ENCODE measurements at regions not wholly inside any gene's neighbourhood (a gene's known extent, or its start where the extent isn't known, plus 50 kb on each side); places are given as distances from the start of the nearest gene placed in this dataset.
"Not testable (repeated sequence)": the region's sequence is repeated elsewhere in the genome, so short reads cannot be mapped to it uniquely, and the experiment has no call there.

GRCh38 chr4:106563637-106564036 lies 195.1 kb upstream of the GIMD1 start:
- H2BK15ac ChIP-seq (replicated peaks; ENCODE audit: low read depth); H4K5ac ChIP-seq (ENCODE audit: low read length); H3K56ac ChIP-seq (ENCODE audit: low read length); H2BK5ac ChIP-seq (ENCODE audit: low read length); H3K9ac ChIP-seq (ENCODE audit: low read length); H4K8ac ChIP-seq (ENCODE audit: low read depth, low read length); H2AK5ac ChIP-seq (ENCODE audit: low read length); H3K4ac ChIP-seq (ENCODE audit: low read depth, low read length); DNase-seq; H3K79me1 ChIP-seq (ENCODE audit: low read length); H3K36me3 ChIP-seq (ENCODE audit: control insufficient read depth, insufficient read depth, low read length); H2BK120ac ChIP-seq (ENCODE audit: low read depth, low read length); H3K4me2 ChIP-seq (ENCODE audit: low read length); H3K79me2 ChIP-seq (ENCODE audit: control insufficient read depth, insufficient read depth, low read length); H3K23ac ChIP-seq (ENCODE audit: low read length); H3K4me1 ChIP-seq (ENCODE audit: control insufficient read depth, low read depth, low read length); H3K4me3 ChIP-seq (ENCODE audit: low read length); H3K18ac ChIP-seq (ENCODE audit: low read length); H3K27me3 ChIP-seq (ENCODE audit: insufficient read depth, low read length, poor library complexity); H3K27ac ChIP-seq (ENCODE audit: low read depth, low read length): not testable (repeated sequence)
- whole genome bisulfite sequencing (ENCODE audit: extremely low coverage, insufficient coverage, low lambda C conversion rate), result no CpG with 5 or more reads among the region's 11 CpGs

- Histone ChIP-seq H4K8ac (ENCODE audit: low read depth, low read length) (no peak overlapping the region), H2BK5ac (ENCODE audit: low read length) (no peak overlapping the region), H3K4me2 (ENCODE audit: low read length) (no peak overlapping the region), H3K56ac (ENCODE audit: low read length) (no peak overlapping the region), H3K27ac (ENCODE audit: low read depth, low read length) (no peak overlapping the region), H3K18ac (ENCODE audit: low read length) (no peak overlapping the region), H3K27me3 (ENCODE audit: insufficient read depth, low read length, poor library complexity) (no peaks in the 10 kb centered on the region), H3K79me1 (ENCODE audit: low read length) (no peaks in the 10 kb centered on the region), H2AK5ac (ENCODE audit: low read length) (no peak overlapping the region), H3K23ac (ENCODE audit: low read length) (no peak overlapping the region), H3K9ac (ENCODE audit: low read length) (no peak overlapping the region), H3K4ac (ENCODE audit: low read depth, low read length) (no peak overlapping the region), H2BK15ac (replicated peaks; ENCODE audit: low read depth) (no peak overlapping the region), H3K4me3 (ENCODE audit: low read length) (no peak overlapping the region), H3K79me2 (ENCODE audit: control insufficient read depth, insufficient read depth, low read length) (no peaks in the 10 kb centered on the region), H2BK120ac (ENCODE audit: low read depth, low read length) (no peak overlapping the region), H3K4me1 (ENCODE audit: control insufficient read depth, low read depth, low read length) (no peaks in the 10 kb centered on the region), H4K5ac (ENCODE audit: low read length) (no peak overlapping the region), H3K36me3 (ENCODE audit: control insufficient read depth, insufficient read depth, low read length) (no peaks in the 10 kb centered on the region)
- no CpG with 5 or more reads among the region's 2 CpGs for WGBS (ENCODE audit: extremely low coverage, insufficient coverage, low lambda C conversion rate)
- no peak for DNase-seq
Observed at GRCh38 chr4:106551724-106552123, 183.1 kb upstream of the GIMD1 start.

- no peaks in the 10 kb centered on the region for H3K36me3 ChIP-seq (ENCODE audit: control insufficient read depth, insufficient read depth, low read length)
Observed at GRCh38 chr4:106548446-106549044, 180.0 kb upstream of the GIMD1 start.

GRCh38 chr4:106546370-106546769 lies 177.8 kb upstream of the GIMD1 start:
- Histone ChIP-seq H3K18ac (ENCODE audit: low read length) (no peak overlapping the region), H4K5ac (ENCODE audit: low read length) (no peak overlapping the region), H3K23ac (ENCODE audit: low read length) (no peak overlapping the region), H3K4me2 (ENCODE audit: low read length) (no peak overlapping the region), H2AK5ac (ENCODE audit: low read length) (no peak overlapping the region), H3K79me2 (ENCODE audit: control insufficient read depth, insufficient read depth, low read length) (no peaks in the 10 kb centered on the region), H4K8ac (ENCODE audit: low read depth, low read length) (no peak overlapping the region), H3K36me3 (ENCODE audit: control insufficient read depth, insufficient read depth, low read length) (no peaks in the 10 kb centered on the region), H3K9ac (ENCODE audit: low read length) (no peak overlapping the region), H3K27ac (ENCODE audit: low read depth, low read length) (no peak overlapping the region), H3K56ac (ENCODE audit: low read length) (no peak overlapping the region), H2BK15ac (replicated peaks; ENCODE audit: low read depth) (no peak overlapping the region), H3K79me1 (ENCODE audit: low read length) (no peaks in the 10 kb centered on the region), H3K4ac (ENCODE audit: low read depth, low read length) (no peak overlapping the region), H2BK120ac (ENCODE audit: low read depth, low read length) (no peak overlapping the region), H3K4me1 (ENCODE audit: control insufficient read depth, low read depth, low read length) (no peaks in the 10 kb centered on the region), H3K4me3 (ENCODE audit: low read length) (no peak overlapping the region), H3K27me3 (ENCODE audit: insufficient read depth, low read length, poor library complexity) (no peaks in the 10 kb centered on the region), H2BK5ac (ENCODE audit: low read length) (no peak overlapping the region)
- no CpG with 5 or more reads among the region's 1 CpG for WGBS (ENCODE audit: extremely low coverage, insufficient coverage, low lambda C conversion rate)
- DNase-seq, result no peak

More at GRCh38 chr4:106548446-106549044, 180.0 kb upstream of the GIMD1 start:
- DNase-seq, result no peak
- Histone ChIP-seq H3K56ac (ENCODE audit: low read length) (no peak overlapping the region), H2BK120ac (ENCODE audit: low read depth, low read length) (no peak overlapping the region), H3K4me1 (ENCODE audit: control insufficient read depth, low read depth, low read length) (no peaks in the 10 kb centered on the region), H3K27ac (ENCODE audit: low read depth, low read length) (no peak overlapping the region), H2BK5ac (ENCODE audit: low read length) (no peak overlapping the region), H4K8ac (ENCODE audit: low read depth, low read length) (no peak overlapping the region), H2BK15ac (replicated peaks; ENCODE audit: low read depth) (no peak overlapping the region), H2AK5ac (ENCODE audit: low read length) (no peak overlapping the region), H3K4me3 (ENCODE audit: low read length) (no peak overlapping the region), H3K23ac (ENCODE audit: low read length) (no peak overlapping the region), H3K4ac (ENCODE audit: low read depth, low read length) (no peak overlapping the region), H3K4me2 (ENCODE audit: low read length) (no peak overlapping the region), H3K27me3 (ENCODE audit: insufficient read depth, low read length, poor library complexity) (no peaks in the 10 kb centered on the region), H3K9ac (ENCODE audit: low read length) (no peak overlapping the region), H3K79me1 (ENCODE audit: low read length) (no peaks in the 10 kb centered on the region), H3K18ac (ENCODE audit: low read length) (no peak overlapping the region), H4K5ac (ENCODE audit: low read length) (no peak overlapping the region), H3K79me2 (ENCODE audit: control insufficient read depth, insufficient read depth, low read length) (no peaks in the 10 kb centered on the region)
- 100% methylated on average over 1 of the region's 1 CpG for WGBS (ENCODE audit: extremely low coverage, insufficient coverage, low lambda C conversion rate)

GRCh38 chr4:106542609-106543008 lies 174.0 kb upstream of the GIMD1 start:
- H3K36me3 ChIP-seq (ENCODE audit: control insufficient read depth, insufficient read depth, low read length); H2BK5ac ChIP-seq (ENCODE audit: low read length); H3K56ac ChIP-seq (ENCODE audit: low read length); H3K4me1 ChIP-seq (ENCODE audit: control insufficient read depth, low read depth, low read length); H3K27ac ChIP-seq (ENCODE audit: low read depth, low read length); H3K79me1 ChIP-seq (ENCODE audit: low read length); H3K27me3 ChIP-seq (ENCODE audit: insufficient read depth, low read length, poor library complexity); H4K5ac ChIP-seq (ENCODE audit: low read length); H3K4me3 ChIP-seq (ENCODE audit: low read length); H2BK15ac ChIP-seq (replicated peaks; ENCODE audit: low read depth); H3K9ac ChIP-seq (ENCODE audit: low read length); H2BK120ac ChIP-seq (ENCODE audit: low read depth, low read length); H3K4me2 ChIP-seq (ENCODE audit: low read length); H3K23ac ChIP-seq (ENCODE audit: low read length); H3K18ac ChIP-seq (ENCODE audit: low read length); H4K8ac ChIP-seq (ENCODE audit: low read depth, low read length); DNase-seq; H3K4ac ChIP-seq (ENCODE audit: low read depth, low read length); H3K79me2 ChIP-seq (ENCODE audit: control insufficient read depth, insufficient read depth, low read length); H2AK5ac ChIP-seq (ENCODE audit: low read length): not testable (repeated sequence)
- WGBS (ENCODE audit: extremely low coverage, insufficient coverage, low lambda C conversion rate), result no CpG with 5 or more reads among the region's 1 CpG

GRCh38 chr4:106541253-106541652 lies 172.7 kb upstream of the GIMD1 start:
- H2BK15ac ChIP-seq (replicated peaks; ENCODE audit: low read depth), result no peak overlapping the region
- no peak overlapping the region for H2BK120ac ChIP-seq (ENCODE audit: low read depth, low read length)
- H3K36me3 ChIP-seq (ENCODE audit: control insufficient read depth, insufficient read depth, low read length), result no peaks in the 10 kb centered on the region
- H3K18ac ChIP-seq (ENCODE audit: low read length), result no peak overlapping the region
- H3K79me2 ChIP-seq (ENCODE audit: control insufficient read depth, insufficient read depth, low read length), result no peaks in the 10 kb centered on the region
- no peak overlapping the region for H3K23ac ChIP-seq (ENCODE audit: low read length)
- no peak overlapping the region for H3K4ac ChIP-seq (ENCODE audit: low read depth, low read length)
- no peak overlapping the region for H4K5ac ChIP-seq (ENCODE audit: low read length)
- no peak overlapping the region for H3K4me3 ChIP-seq (ENCODE audit: low read length)
- no peak overlapping the region for H3K27ac ChIP-seq (ENCODE audit: low read depth, low read length)
- no peaks in the 10 kb centered on the region for H3K4me1 ChIP-seq (ENCODE audit: control insufficient read depth, low read depth, low read length)
- H3K27me3 ChIP-seq (ENCODE audit: insufficient read depth, low read length, poor library complexity), result no peaks in the 10 kb centered on the region
- H2AK5ac ChIP-seq (ENCODE audit: low read length), result no peak overlapping the region
- no peak overlapping the region for H3K9ac ChIP-seq (ENCODE audit: low read length)
- H4K8ac ChIP-seq (ENCODE audit: low read depth, low read length), result no peak overlapping the region
- DNase-seq, result no peak
- no peaks in the 10 kb centered on the region for H3K79me1 ChIP-seq (ENCODE audit: low read length)
- WGBS (ENCODE audit: extremely low coverage, insufficient coverage, low lambda C conversion rate), result no CpG with 5 or more reads among the region's 2 CpGs
- no peak overlapping the region for H2BK5ac ChIP-seq (ENCODE audit: low read length)
- no peak overlapping the region for H3K56ac ChIP-seq (ENCODE audit: low read length)
- no peak overlapping the region for H3K4me2 ChIP-seq (ENCODE audit: low read length)

Measured in mesendoderm (in vitro differentiated cells).